ENCODE measurements at regions not wholly inside any gene's neighbourhood (a gene's known extent, or its start where the extent isn't known, plus 50 kb on each side); places are given as distances from the start of the nearest gene placed in this dataset.

GRCh38 chr5:6193310-6193709 is 185.0 kb downstream of the MED10 start (continued):
- TF ChIP-seq ZNF274 (IDR thresholded peaks at IDR 0.05; ENCODE audit: borderline replicate concordance, extremely low read depth, low read length) (no peak), EZH2 (IDR thresholded peaks at IDR 0.05; ENCODE audit: low read depth, low read length, severe bottlenecking) (no peak), SIRT6 (IDR thresholded peaks at IDR 0.05; ENCODE audit: low read length) (no peak), TEAD4 (IDR thresholded peaks at IDR 0.05; ENCODE audit: low read depth, low read length) (no peak)

Measured in H1 (cell line).